ENCODE measurements at regions not wholly inside any gene's neighbourhood (a gene's known extent, or its start where the extent isn't known, plus 50 kb on each side); places are given as distances from the start of the nearest gene placed in this dataset.

- H3K4me3 ChIP-seq, result no peak overlapping the region
- DNase-seq, result no peak
- H3K36me3 ChIP-seq (ENCODE audit: control insufficient read depth in 4 of 4, insufficient read depth in 4 of 4, low read length in 4 of 4), result no peaks in the 10 kb centered on the region
- no peak for TF ChIP-seq CTCF (IDR thresholded peaks at IDR 0.05; ENCODE audit: control extremely low read depth, extremely low read depth)
- peaks cover 0 to 1% (median 0%) of the 10 kb centered on the region in 4 donors for H3K9me3 ChIP-seq (ENCODE audit: control insufficient read depth in 4 of 4, insufficient read depth in 3 of 4, low read length in 3 of 4)
- WGBS, 2 donors, result 39 to 47% methylated on average over 3 of the region's 3 CpGs
- H3K9ac ChIP-seq (ENCODE audit: insufficient read depth in 1 of 2, low read length in 2 of 2), result no peak overlapping the region
- H3K4me1 ChIP-seq (ENCODE audit: control insufficient read depth in 5 of 5, insufficient read depth in 5 of 5, low read length in 5 of 5), result no peaks in the 10 kb centered on the region
- H3K27me3 ChIP-seq (ENCODE audit: control insufficient read depth in 3 of 3, insufficient read depth in 3 of 3, low read length in 2 of 3), result no peaks in the 10 kb centered on the region
- no peak overlapping the region for H3K27ac ChIP-seq (ENCODE audit: low read depth in 1 of 2, low read length in 1 of 2)
- no peak for ATAC-seq (ENCODE audit: insufficient read depth, low FRiP score)
Measured at GRCh38 chr11:80157447-80157846, 716.6 kb upstream of the TENM4 start.

GRCh38 chr11:80156062-80156461 lies 715.2 kb upstream of the TENM4 start:
- TF ChIP-seq CTCF (IDR thresholded peaks at IDR 0.05; ENCODE audit: control extremely low read depth, extremely low read depth), result no peak
- WGBS, 2 donors, result 63 to 77% methylated on average over 1 of the region's 1 CpG
- ATAC-seq (ENCODE audit: insufficient read depth, low FRiP score), result no peak

GRCh38 chr11:80155412-80156017 lies 714.7 kb upstream of the TENM4 start:
- WGBS, 2 donors, result 23 to 33% methylated on average over 4 of the region's 4 CpGs
- Histone ChIP-seq H3K27me3 (ENCODE audit: control insufficient read depth in 3 of 3, insufficient read depth in 3 of 3, low read length in 2 of 3) (no peaks in the 10 kb centered on the region), H3K27ac (ENCODE audit: low read depth in 1 of 2, low read length in 1 of 2) (no peak overlapping the region), H3K4me1 (ENCODE audit: control insufficient read depth in 5 of 5, insufficient read depth in 5 of 5, low read length in 5 of 5) (no peaks in the 10 kb centered on the region), H3K9me3 (ENCODE audit: control insufficient read depth in 4 of 4, insufficient read depth in 3 of 4, low read length in 3 of 4) (peaks cover 0 to 1% (median 0%) of the 10 kb centered on the region in 4 donors), H3K36me3 (ENCODE audit: control insufficient read depth in 4 of 4, insufficient read depth in 4 of 4, low read length in 4 of 4) (no peaks in the 10 kb centered on the region), H3K9ac (ENCODE audit: insufficient read depth in 1 of 2, low read length in 2 of 2) (no peak overlapping the region), H3K4me3 (no peak overlapping the region)
- ATAC-seq (ENCODE audit: insufficient read depth, low FRiP score) (no peak), DNase-seq (peak in 2 of 3 donors; percentile 7 to 23)
- no peak for TF ChIP-seq CTCF (IDR thresholded peaks at IDR 0.05; ENCODE audit: control extremely low read depth, extremely low read depth)

More at GRCh38 chr11:80156062-80156461, 715.2 kb upstream of the TENM4 start:
- H3K27ac ChIP-seq (ENCODE audit: low read depth in 1 of 2, low read length in 1 of 2), result no peak overlapping the region
- H3K4me3 ChIP-seq, result no peak overlapping the region
- H3K9me3 ChIP-seq (ENCODE audit: control insufficient read depth in 4 of 4, insufficient read depth in 3 of 4, low read length in 3 of 4), result peaks cover 0 to 1% (median 0%) of the 10 kb centered on the region in 4 donors
- no peaks in the 10 kb centered on the region for H3K27me3 ChIP-seq (ENCODE audit: control insufficient read depth in 3 of 3, insufficient read depth in 3 of 3, low read length in 2 of 3)
- no peak for DNase-seq
- no peaks in the 10 kb centered on the region for H3K4me1 ChIP-seq (ENCODE audit: control insufficient read depth in 5 of 5, insufficient read depth in 5 of 5, low read length in 5 of 5)
- H3K9ac ChIP-seq (ENCODE audit: insufficient read depth in 1 of 2, low read length in 2 of 2), result no peak overlapping the region
- no peaks in the 10 kb centered on the region for H3K36me3 ChIP-seq (ENCODE audit: control insufficient read depth in 4 of 4, insufficient read depth in 4 of 4, low read length in 4 of 4)

- WGBS, 2 donors, result 83 to 87% methylated on average over 6 of the region's 6 CpGs
- Histone ChIP-seq H3K27me3 (ENCODE audit: control insufficient read depth in 3 of 3, insufficient read depth in 3 of 3, low read length in 2 of 3) (no peaks in the 10 kb centered on the region), H3K9me3 (ENCODE audit: control insufficient read depth in 4 of 4, insufficient read depth in 3 of 4, low read length in 3 of 4) (no peaks in the 10 kb centered on the region), H3K4me3 (no peak overlapping the region), H3K27ac (ENCODE audit: low read depth in 1 of 2, low read length in 1 of 2) (no peak overlapping the region), H3K36me3 (ENCODE audit: control insufficient read depth in 4 of 4, insufficient read depth in 4 of 4, low read length in 4 of 4) (no peaks in the 10 kb centered on the region), H3K9ac (ENCODE audit: insufficient read depth in 1 of 2, low read length in 2 of 2) (no peak overlapping the region), H3K4me1 (ENCODE audit: control insufficient read depth in 5 of 5, insufficient read depth in 5 of 5, low read length in 5 of 5) (no peaks in the 10 kb centered on the region)
- ATAC-seq (ENCODE audit: insufficient read depth, low FRiP score) (no peak), DNase-seq (no peak)
- no peak for TF ChIP-seq CTCF (IDR thresholded peaks at IDR 0.05; ENCODE audit: control extremely low read depth, extremely low read depth)
Measured at GRCh38 chr11:80146232-80146631, 705.4 kb upstream of the TENM4 start.

Data from lung (tissue), 11 donors.